ENCODE measurements at regions not wholly inside any gene's neighbourhood (a gene's known extent, or its start where the extent isn't known, plus 50 kb on each side); places are given as distances from the start of the nearest gene placed in this dataset.

- ChIA-PET SMC1A (ENCODE audit: uncharacterized antibody, unreplicated experiment) (interaction anchor here (0.6 to 1.2 kb wide), 2 partner anchors 13 to 273 kb away, joined by 3 to 4 read pairs; no protein-coding TSS in a partner anchor), POLR2A (no interaction called here), CTCF (no interaction called here), RAD21 (ENCODE audit: unreplicated experiment) (interaction anchor here (0.6 kb wide), 1 partner anchor 42 kb away, joined by 4 read pairs; no protein-coding TSS in a partner anchor)
- TF ChIP-seq SPI1 (IDR thresholded peaks at IDR 0.05; ENCODE audit: borderline replicate concordance, insufficient read depth, low read depth, low read length) (no peak), NFXL1 (IDR thresholded peaks at IDR 0.05; ENCODE audit: borderline replicate concordance) (no peak), ZBTB33 (IDR thresholded peaks at IDR 0.05) (no peak), CBFB (IDR thresholded peaks at IDR 0.05; ENCODE audit: low read depth) (no peak), JUND (IDR thresholded peaks at IDR 0.05; ENCODE audit: low read depth, low read length) (no peak), RBBP5 (conservative IDR thresholded peaks at IDR 0.05) (no peak), SMARCA5 (IDR thresholded peaks at IDR 0.05) (no peak), POLR2A (IDR thresholded peaks at IDR 0.05; ENCODE audit: low read depth, low read length) (no peak), CEBPB (IDR thresholded peaks at IDR 0.05; ENCODE audit: borderline replicate concordance in 1 of 2, low read depth in 2 of 2, low read length in 2 of 2) (no peak)
- no peak overlapping the region for H2AFZ ChIP-seq (ENCODE audit: control insufficient read depth, low read depth, low read length)
- H3K36me3 ChIP-seq (ENCODE audit: control insufficient read depth in 2 of 2, insufficient read depth in 2 of 2, low read length in 1 of 2), result no peaks in the 10 kb centered on the region
- in situ Hi-C loops (cut with MboI), result no loop called here
- H3K9ac ChIP-seq (ENCODE audit: control insufficient read depth, insufficient read depth, low read length), result no peak overlapping the region
- FAIRE-seq (no peak), DNase-seq (ENCODE audit: low read depth, low spot score) (no peak), ATAC-seq (no peak)
- 19% methylated on average over 4 of the region's 4 CpGs for WGBS (ENCODE audit: insufficient coverage, insufficient replicate concordance, low lambda C conversion rate, missing lambda C conversion rate)
- no peak overlapping the region for H3K4me3 ChIP-seq
- H3K27me3 ChIP-seq (replicated peaks in 1 of 2; ENCODE audit: control insufficient read depth in 2 of 2, insufficient read depth in 2 of 2, low read length in 1 of 2), result no peaks in the 10 kb centered on the region
- no peaks in the 10 kb centered on the region for H3K4me1 ChIP-seq (ENCODE audit: control insufficient read depth, insufficient read depth, low read length)
- BruUV-seq (replicated peaks), result no TSS peak
- no peak overlapping the region for H3K27ac ChIP-seq (ENCODE audit: control insufficient read depth, insufficient read depth)
- no peaks in the 10 kb centered on the region for H3K79me2 ChIP-seq (ENCODE audit: control insufficient read depth, insufficient read depth, low read length)
- no peak overlapping the region for H3K4me2 ChIP-seq (ENCODE audit: control insufficient read depth, insufficient read depth)
- no peaks in the 10 kb centered on the region for H4K20me1 ChIP-seq (ENCODE audit: control insufficient read depth, insufficient read depth)
- intact Hi-C loops (cut with micrococcal nuclease; ENCODE audit: unreplicated experiment), result no loop called here
- H3K9me3 ChIP-seq (replicated peaks; ENCODE audit: control insufficient read depth, insufficient read depth, low read length), result no peaks in the 10 kb centered on the region
Measured at GRCh38 chr10:23643111-23643780, 204.4 kb downstream of the OTUD1 start.

Measured in GM12878 (cell line).